ENCODE measurements at regions not wholly inside any gene's neighbourhood (a gene's known extent, or its start where the extent isn't known, plus 50 kb on each side); places are given as distances from the start of the nearest gene placed in this dataset.
"Not testable (repeated sequence)": the region's sequence is repeated elsewhere in the genome, so short reads cannot be mapped to it uniquely, and the experiment has no call there.

DNA sequence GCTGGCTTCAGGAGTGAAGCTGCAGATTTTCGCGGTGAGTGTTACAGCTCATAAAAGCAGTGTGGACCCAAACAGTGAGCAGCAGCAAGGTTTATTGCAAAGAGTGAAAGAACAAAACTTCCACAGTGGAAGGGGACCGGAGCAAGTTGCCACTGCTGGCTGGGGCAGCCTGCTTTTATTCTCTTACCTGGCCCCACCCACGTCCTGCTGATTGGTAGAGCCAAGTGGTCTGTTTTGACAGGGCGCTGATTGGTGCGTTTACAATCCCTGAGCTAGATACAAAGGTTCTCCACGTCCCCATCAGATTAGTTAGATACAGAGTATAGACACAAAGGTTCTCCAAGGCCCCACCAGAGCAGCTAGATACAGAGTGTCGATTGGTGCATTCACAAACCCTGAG lies 102.1 kb downstream of the SLC16A1 start:
- not testable (repeated sequence) for TF ChIP-seq CTCF (IDR thresholded peaks at IDR 0.05; ENCODE audit: low read depth, low read length, poor library complexity, severe bottlenecking); EZH2phosphoT487 (IDR thresholded peaks at IDR 0.05; ENCODE audit: borderline replicate concordance, low read length)
